ENCODE measurements at regions not wholly inside any gene's neighbourhood (a gene's known extent, or its start where the extent isn't known, plus 50 kb on each side); places are given as distances from the start of the nearest gene placed in this dataset.

DNA sequence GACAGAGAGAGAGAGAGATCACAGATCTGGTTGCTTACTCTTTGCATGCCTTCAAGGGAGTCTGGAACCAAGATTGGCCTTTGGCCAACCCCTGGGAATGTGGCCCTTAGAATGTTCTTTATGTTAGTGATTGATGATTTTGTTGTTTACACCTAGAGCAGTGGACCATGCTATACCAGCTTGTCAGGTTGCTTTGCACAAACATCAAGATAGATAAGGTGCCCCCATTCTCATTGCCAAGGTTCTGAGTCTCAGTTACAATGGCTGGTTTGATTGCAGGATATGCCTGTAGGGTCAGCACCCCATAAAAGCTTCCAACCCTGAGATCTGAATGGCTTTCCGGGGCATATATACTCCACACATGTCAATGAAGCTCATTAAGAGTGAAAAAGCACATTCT is 53.5 kb upstream of the SLC2A12 start:
- TF ChIP-seq, protein P1, sequence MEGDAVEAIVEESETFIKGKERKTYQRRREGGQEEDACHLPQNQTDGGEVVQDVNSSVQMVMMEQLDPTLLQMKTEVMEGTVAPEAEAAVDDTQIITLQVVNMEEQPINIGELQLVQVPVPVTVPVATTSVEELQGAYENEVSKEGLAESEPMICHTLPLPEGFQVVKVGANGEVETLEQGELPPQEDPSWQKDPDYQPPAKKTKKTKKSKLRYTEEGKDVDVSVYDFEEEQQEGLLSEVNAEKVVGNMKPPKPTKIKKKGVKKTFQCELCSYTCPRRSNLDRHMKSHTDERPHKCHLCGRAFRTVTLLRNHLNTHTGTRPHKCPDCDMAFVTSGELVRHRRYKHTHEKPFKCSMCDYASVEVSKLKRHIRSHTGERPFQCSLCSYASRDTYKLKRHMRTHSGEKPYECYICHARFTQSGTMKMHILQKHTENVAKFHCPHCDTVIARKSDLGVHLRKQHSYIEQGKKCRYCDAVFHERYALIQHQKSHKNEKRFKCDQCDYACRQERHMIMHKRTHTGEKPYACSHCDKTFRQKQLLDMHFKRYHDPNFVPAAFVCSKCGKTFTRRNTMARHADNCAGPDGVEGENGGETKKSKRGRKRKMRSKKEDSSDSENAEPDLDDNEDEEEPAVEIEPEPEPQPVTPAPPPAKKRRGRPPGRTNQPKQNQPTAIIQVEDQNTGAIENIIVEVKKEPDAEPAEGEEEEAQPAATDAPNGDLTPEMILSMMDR (IDR thresholded peaks at IDR 0.05) = no peak

DNA sequence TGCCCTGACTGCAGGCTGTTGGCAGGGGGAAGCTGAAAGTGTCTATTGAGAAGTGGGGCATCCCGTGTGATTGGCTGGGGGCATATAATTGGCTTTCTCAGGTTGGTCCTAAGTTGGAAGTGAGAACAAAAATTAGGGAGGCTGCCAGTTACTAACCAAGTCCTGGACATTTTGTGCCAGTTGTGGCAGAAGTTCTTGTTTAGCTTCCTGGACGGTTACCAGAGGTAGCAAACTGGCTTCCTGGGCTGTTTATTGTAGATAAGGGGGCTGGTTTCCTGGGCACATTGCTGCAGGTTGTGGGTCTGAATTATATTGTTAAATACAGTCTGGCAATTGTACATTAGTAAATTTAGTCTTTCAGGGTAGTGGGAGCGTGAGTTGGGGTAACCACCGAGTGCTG is 50.6 kb upstream of the SLC2A12 start:
- TF ChIP-seq, protein P1 (IDR thresholded peaks at IDR 0.05) = no peak
